ENCODE measurements at regions not wholly inside any gene's neighbourhood (a gene's known extent, or its start where the extent isn't known, plus 50 kb on each side); places are given as distances from the start of the nearest gene placed in this dataset.
"Not testable (repeated sequence)": the region's sequence is repeated elsewhere in the genome, so short reads cannot be mapped to it uniquely, and the experiment has no call there.

GRCh38 chr2:241966647-241967466 is 97.3 kb downstream of the RTP5 start:
- Histone ChIP-seq H3K4me3 (ENCODE audit: low read length) (no peak overlapping the region), H3K4me1 (ENCODE audit: insufficient read depth, low read length) (peaks cover 7% of the 10 kb centered on the region), H3K9me3 (ENCODE audit: control insufficient read depth in 1 of 2, insufficient read depth in 1 of 2, low read length in 2 of 2) (no peaks in the 10 kb centered on the region), H3K27ac (ENCODE audit: low read depth in 1 of 2, low read length in 2 of 2) (no peak overlapping the region), H3K27me3 (ENCODE audit: control insufficient read depth in 1 of 2, insufficient read depth in 2 of 2, low read length in 2 of 2) (no peaks in the 10 kb centered on the region), H3K36me3 (ENCODE audit: insufficient read depth, low read length) (peaks cover 12% of the 10 kb centered on the region)
- H3K4me3 Mint-ChIP-seq = peak overlapping the region; percentile 42
- peaks cover 13% of the 10 kb centered on the region for H3K36me3 Mint-ChIP-seq (ENCODE audit: low read depth)
- CTCF ChIA-PET = no interaction called here
- TF ChIP-seq CTCF (IDR thresholded peaks at IDR 0.05) = no peak
- intact Hi-C loops (cut with DNase I, micrococcal nuclease) = no loop called here
- H3K27me3 Mint-ChIP-seq = no peaks in the 10 kb centered on the region
- POLR2A ChIA-PET = no interaction called here
- peak overlapping the region; percentile 37 for H3K27ac Mint-ChIP-seq
- H3K4me1 Mint-ChIP-seq (ENCODE audit: low read depth) = peaks cover 32% of the 10 kb centered on the region
- H3K9me3 Mint-ChIP-seq = no peaks in the 10 kb centered on the region
- DNase-seq = no peak
- no peak for ATAC-seq (ENCODE audit: poor library complexity)

GRCh38 chr2:241967467-241968144 is 98.1 kb downstream of the RTP5 start:
- no peak for ATAC-seq (ENCODE audit: poor library complexity)
- no peak for TF ChIP-seq CTCF (IDR thresholded peaks at IDR 0.05)
- Histone ChIP-seq H3K27me3 (ENCODE audit: control insufficient read depth in 1 of 2, insufficient read depth in 2 of 2, low read length in 2 of 2) (no peaks in the 10 kb centered on the region), H3K4me3 (ENCODE audit: low read length) (no peak overlapping the region), H3K4me1 (ENCODE audit: insufficient read depth, low read length) (peaks cover 7% of the 10 kb centered on the region), H3K27ac (ENCODE audit: low read depth in 1 of 2, low read length in 2 of 2) (no peak overlapping the region), H3K36me3 (ENCODE audit: insufficient read depth, low read length) (peaks cover 13% of the 10 kb centered on the region), H3K9me3 (ENCODE audit: control insufficient read depth in 1 of 2, insufficient read depth in 1 of 2, low read length in 2 of 2) (no peaks in the 10 kb centered on the region)
- ChIA-PET CTCF (no interaction called here), POLR2A (no interaction called here)
- DNase-seq = no peak
- Mint-ChIP-seq H3K9me3 (no peaks in the 10 kb centered on the region), H3K27me3 (no peaks in the 10 kb centered on the region), H3K36me3 (ENCODE audit: low read depth) (peaks cover 21% of the 10 kb centered on the region), H3K4me3 (no peak overlapping the region), H3K4me1 (ENCODE audit: low read depth) (peaks cover 25% of the 10 kb centered on the region), H3K27ac (no peak overlapping the region)
- intact Hi-C loops (cut with DNase I, micrococcal nuclease) = no loop called here

- no peak overlapping the region for H3K27ac Mint-ChIP-seq
- H3K9me3 Mint-ChIP-seq = no peaks in the 10 kb centered on the region
- intact Hi-C loops (cut with DNase I, micrococcal nuclease) = no loop called here
- ATAC-seq (ENCODE audit: poor library complexity) = no peak
- no peak for TF ChIP-seq CTCF (IDR thresholded peaks at IDR 0.05)
- Histone ChIP-seq H3K27me3 (ENCODE audit: control insufficient read depth in 1 of 2, insufficient read depth in 2 of 2, low read length in 2 of 2) (no peaks in the 10 kb centered on the region), H3K27ac (ENCODE audit: low read depth in 1 of 2, low read length in 2 of 2) (no peak overlapping the region), H3K36me3 (ENCODE audit: insufficient read depth, low read length) (peaks cover 20% of the 10 kb centered on the region), H3K9me3 (ENCODE audit: control insufficient read depth in 1 of 2, insufficient read depth in 1 of 2, low read length in 2 of 2) (no peaks in the 10 kb centered on the region), H3K4me1 (ENCODE audit: insufficient read depth, low read length) (peaks cover 7% of the 10 kb centered on the region), H3K4me3 (ENCODE audit: low read length) (no peak overlapping the region)
- peaks cover 25% of the 10 kb centered on the region for H3K4me1 Mint-ChIP-seq (ENCODE audit: low read depth)
- ChIA-PET CTCF (no interaction called here), POLR2A (no interaction called here)
- peaks cover 29% of the 10 kb centered on the region for H3K36me3 Mint-ChIP-seq (ENCODE audit: low read depth)
- no peak for DNase-seq
- H3K27me3 Mint-ChIP-seq = no peaks in the 10 kb centered on the region
- H3K4me3 Mint-ChIP-seq = no peak overlapping the region
Observed at GRCh38 chr2:241968417-241968816, 98.9 kb downstream of the RTP5 start.

- H3K27ac ChIP-seq (ENCODE audit: low read depth in 1 of 2, low read length in 2 of 2); H3K4me1 ChIP-seq (ENCODE audit: insufficient read depth, low read length); DNase-seq; H3K4me3 Mint-ChIP-seq; CTCF ChIA-PET; intact Hi-C loops (cut with DNase I, micrococcal nuclease); H3K27ac Mint-ChIP-seq; POLR2A ChIA-PET; ATAC-seq (ENCODE audit: poor library complexity); H3K4me3 ChIP-seq (ENCODE audit: low read length); H3K9me3 Mint-ChIP-seq; H3K27me3 Mint-ChIP-seq; H3K27me3 ChIP-seq (ENCODE audit: control insufficient read depth in 1 of 2, insufficient read depth in 2 of 2, low read length in 2 of 2); H3K9me3 ChIP-seq (ENCODE audit: control insufficient read depth in 1 of 2, insufficient read depth in 1 of 2, low read length in 2 of 2): not testable (repeated sequence)
- peaks cover 31% of the 10 kb centered on the region for H3K36me3 Mint-ChIP-seq (ENCODE audit: low read depth)
- H3K4me1 Mint-ChIP-seq (ENCODE audit: low read depth) = peaks cover 20% of the 10 kb centered on the region
- H3K36me3 ChIP-seq (ENCODE audit: insufficient read depth, low read length) = peaks cover 23% of the 10 kb centered on the region
Observed at GRCh38 chr2:241969182-241969581, 99.7 kb downstream of the RTP5 start.

All from CD4-positive, alpha-beta T cell (primary cell).